Suprapubic skin (tissue), 4 donors: ENCODE measurements at regions not wholly inside any gene's neighbourhood (a gene's known extent, or its start where the extent isn't known, plus 50 kb on each side); places are given as distances from the start of the nearest gene placed in this dataset.

Source experiments
- CTCF ChIP-seq, 2 donors: fragments of 200-600 bp in 1 of 2; fragments of 450-650 bp in 1 of 2; sonication (generic) in 1 of 2; IDR thresholded peaks; one replicate each; pipeline ENCODE4 v1.5.1; 2016 to 2019; ENCODE audit warnings: antibody characterized with exemption in 2 of 2, mild to moderate bottlenecking in 1 of 2, moderate library complexity in 1 of 2
- EP300 ChIP-seq: sonication (generic); formaldehyde crosslinking; IDR thresholded peaks from one replicate; pipeline ENCODE4 v1.6.1; 2017; ENCODE audit warnings: antibody characterized with exemption
- POLR2A ChIP-seq, 2 donors: fragments of 450-650 bp; IDR thresholded peaks; one replicate each; pipeline ENCODE4 v1.6.1; 2017; ENCODE audit warnings: antibody characterized with exemption in 2 of 2, mild to moderate bottlenecking in 2 of 2, moderate library complexity in 2 of 2
- POLR2AphosphoS5 ChIP-seq, 3 donors: sonication (generic); formaldehyde crosslinking; IDR thresholded peaks; one replicate each; pipeline ENCODE4 v1.6.1; 2017; ENCODE audit warnings: antibody characterized with exemption in 3 of 3

GRCh38 chr3:117927825-117928224, 1106.8 kb downstream of the IGSF11 start:
- TF ChIP-seq CTCF (IDR thresholded peaks at IDR 0.05) (no peak), POLR2A (IDR thresholded peaks at IDR 0.05) (no peak), EP300 (no peak), POLR2AphosphoS5 (IDR thresholded peaks at IDR 0.05) (no peak)
